SK-N-MC (cell line): ENCODE measurements at regions not wholly inside any gene's neighbourhood (a gene's known extent, or its start where the extent isn't known, plus 50 kb on each side); places are given as distances from the start of the nearest gene placed in this dataset.

ENCODE experiments used
- EZH2 ChIP-seq: fragments of 200-600 bp; sonication (generic); IDR thresholded peaks from one replicate; pipeline ENCODE4 v1.6.1; 2017; ENCODE audit warnings: antibody characterized with exemption
- POLR2AphosphoS5 ChIP-seq: IDR thresholded peaks from 2 replicates; pipeline ENCODE4 v1.6.1; 2012; ENCODE audit warnings: mild to moderate bottlenecking, low read depth, low read length, borderline replicate concordance

DNA sequence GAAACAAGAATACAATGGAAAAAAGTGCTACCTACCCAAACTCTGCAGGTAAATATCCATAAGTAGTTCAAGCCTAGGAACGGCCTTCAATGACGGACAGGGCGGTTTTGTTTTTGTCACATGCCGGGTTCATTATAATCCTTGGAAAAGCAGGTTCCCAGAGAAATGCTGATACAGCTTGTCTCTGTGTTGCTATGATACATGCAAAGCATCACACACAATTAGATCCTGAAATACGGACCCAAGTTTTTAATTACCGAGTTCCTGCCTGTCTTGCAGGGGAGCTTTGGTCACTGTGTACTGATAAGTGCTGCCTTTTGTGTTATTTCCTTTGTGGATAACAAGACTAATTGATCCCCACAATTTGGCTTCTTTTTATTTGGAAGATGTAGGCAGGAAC is 217.4 kb downstream of the HAPSTR1 start:
- no peak for TF ChIP-seq EZH2
- TF ChIP-seq POLR2AphosphoS5: no peak
